ENCODE measurements at regions not wholly inside any gene's neighbourhood (a gene's known extent, or its start where the extent isn't known, plus 50 kb on each side); places are given as distances from the start of the nearest gene placed in this dataset.
"Not testable (repeated sequence)": the region's sequence is repeated elsewhere in the genome, so short reads cannot be mapped to it uniquely, and the experiment has no call there.

DNA sequence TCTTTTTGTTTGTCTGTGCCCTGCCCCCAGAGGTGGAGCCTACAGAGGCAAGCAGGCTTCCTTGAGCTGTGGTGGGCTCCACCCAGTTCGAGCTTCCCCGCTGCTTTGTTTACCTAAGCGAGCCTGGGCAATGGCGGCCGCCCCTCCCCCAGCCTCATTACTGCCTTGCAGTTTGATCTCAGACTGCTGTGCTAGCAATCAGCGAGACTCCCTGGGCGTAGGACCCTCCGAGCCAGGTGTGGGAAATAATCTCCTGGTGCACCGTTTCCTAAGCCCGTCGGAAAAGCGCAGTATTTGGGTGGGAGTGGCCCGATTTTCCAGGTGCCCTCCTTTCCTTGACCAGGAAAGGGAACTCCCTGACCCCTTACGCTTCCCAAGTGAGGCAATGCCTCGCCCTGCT, 78.6 kb upstream of the HAND2 start:
- DNase-seq (ENCODE audit: low spot score), result not testable (repeated sequence)

DNA sequence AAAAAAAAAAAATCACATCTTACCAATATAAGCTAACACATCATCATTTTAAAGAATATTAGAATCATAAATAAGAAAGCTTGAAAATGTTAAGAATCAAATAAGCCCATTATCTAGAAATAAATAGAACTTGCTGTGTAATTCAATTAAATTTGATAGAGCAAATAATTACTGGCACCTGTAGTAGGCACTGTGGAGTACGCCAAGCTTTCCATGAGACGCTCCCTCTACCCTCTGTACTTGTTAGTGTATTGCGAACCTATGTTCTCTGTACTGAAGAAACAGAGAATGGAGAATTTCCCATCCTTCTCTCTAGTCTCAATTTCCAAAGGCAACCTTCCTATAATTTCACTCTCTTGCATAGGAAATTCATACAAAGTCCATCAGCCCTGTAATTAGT, 61.7 kb upstream of the HAND2 start:
- DNase-seq (ENCODE audit: low spot score), result no peak

DNA sequence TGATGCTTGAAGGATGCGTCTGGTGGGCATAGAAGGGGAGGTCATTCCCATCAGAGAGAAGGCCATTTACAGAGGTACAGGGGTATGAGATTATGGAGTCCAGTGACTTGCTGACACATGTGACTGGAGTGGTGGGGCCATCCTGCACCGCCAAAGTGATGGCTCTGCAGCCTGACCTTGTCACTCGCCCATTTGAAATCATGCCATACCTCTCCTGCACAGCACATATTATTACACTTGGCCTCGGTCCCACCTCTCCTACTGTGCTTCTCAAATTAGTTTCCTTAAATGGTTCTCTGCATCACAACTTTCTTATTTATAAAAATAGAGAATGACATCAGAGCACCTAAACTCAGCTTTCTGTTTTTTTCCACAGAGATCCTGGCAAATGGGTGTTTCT, 60.7 kb upstream of the HAND2 start:
- no peak for DNase-seq (ENCODE audit: low spot score)

DNA sequence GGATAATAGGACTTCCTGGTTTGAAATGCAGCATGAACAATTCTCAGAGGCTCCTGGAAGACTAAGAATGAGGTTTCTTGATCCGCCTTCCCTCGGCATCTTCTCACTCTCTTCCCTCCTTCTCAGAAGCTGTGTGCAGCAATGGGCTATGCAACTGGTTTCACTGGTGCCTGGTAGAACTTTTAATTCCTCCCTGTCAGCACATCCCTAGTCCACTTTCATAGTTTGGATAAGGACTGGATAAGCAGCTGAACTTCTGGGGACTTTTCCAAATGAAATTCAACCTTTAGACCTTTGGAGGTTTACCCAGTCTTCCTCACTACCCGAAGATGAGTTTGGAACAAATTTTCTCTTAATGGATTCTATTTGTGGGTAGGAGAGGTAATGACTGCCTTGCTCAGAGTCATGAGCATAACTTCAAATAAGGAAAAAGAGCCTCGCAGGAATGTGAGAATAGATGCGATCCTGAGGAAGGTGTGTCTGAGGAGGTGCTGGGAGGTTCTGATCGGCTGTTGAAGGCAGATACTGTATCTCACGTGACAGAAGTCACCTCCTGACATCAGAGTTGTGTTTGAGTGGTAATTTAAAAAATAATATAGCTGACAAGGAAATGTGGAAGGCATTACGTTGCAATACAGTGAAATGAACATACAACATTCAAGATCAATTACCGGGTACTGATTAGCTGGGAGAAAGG, 56.0 kb upstream of the HAND2 start:
- no peak for DNase-seq (ENCODE audit: low spot score)

DNA sequence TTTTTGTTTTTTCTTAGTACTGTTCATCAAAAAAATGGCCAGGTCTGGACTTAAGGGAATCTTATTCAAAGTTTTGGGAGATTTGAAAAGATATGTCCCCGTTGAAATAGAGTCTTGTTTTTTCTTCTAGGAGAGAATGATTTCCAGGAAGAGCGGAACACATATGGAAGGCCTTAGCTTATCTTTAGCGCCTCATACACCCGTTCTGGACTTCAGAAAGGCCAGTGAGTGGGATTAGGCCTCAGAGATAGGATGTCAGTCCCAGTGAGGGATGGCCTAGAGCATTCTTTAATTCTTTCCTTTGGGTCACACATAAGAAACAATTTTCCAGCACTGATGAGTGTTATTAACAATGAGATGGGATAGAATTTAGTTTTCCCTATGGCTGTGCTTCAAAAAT, 54.5 kb upstream of the HAND2 start:
- no peak for DNase-seq (ENCODE audit: low spot score)

Measured in CD4-positive, alpha-beta T cell treated with Interleukin-6 at 100 ng/mL for 8 hours (primary cell).